ENCODE measurements at regions not wholly inside any gene's neighbourhood (a gene's known extent, or its start where the extent isn't known, plus 50 kb on each side); places are given as distances from the start of the nearest gene placed in this dataset.

DNA sequence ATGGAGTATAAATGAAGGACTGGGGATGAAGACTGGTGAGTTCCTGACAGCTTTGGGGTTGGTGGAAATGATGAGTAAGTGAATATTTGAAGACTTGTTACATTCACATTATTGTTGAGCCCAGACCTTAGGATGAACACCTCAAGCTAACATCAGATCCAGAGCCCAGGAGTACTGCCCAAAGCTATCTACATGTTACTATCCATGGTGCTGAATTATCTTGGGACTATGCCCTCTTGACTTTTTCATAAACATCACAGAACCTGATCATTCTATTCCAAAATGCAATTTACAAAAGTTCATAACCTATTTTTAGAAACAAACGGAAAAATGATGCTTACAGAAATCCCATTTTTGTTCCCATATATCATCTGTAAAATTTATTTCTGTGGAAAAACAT is 613.3 kb downstream of the TUSC7 start:
- DNase-seq, result no peak

DNA sequence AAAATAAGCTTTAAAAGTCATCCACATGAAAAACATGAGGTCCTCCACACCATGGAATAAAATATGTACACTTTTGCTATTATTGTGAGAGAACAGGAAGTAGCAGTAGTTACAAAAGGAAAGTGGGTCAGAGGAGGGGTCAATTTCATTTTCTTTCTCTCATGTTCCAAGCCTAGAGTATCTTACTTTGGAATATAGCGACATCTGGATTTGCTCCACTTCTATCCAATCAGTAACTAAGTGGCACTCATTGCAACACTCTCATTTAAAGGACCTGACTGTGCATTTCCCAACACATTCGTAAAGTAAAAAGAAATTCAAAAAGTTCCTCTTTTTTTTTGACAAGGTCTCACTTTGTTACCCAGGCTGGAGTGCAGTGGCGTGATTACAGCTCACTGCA is 637.3 kb downstream of the TUSC7 start:
- no peak for DNase-seq

DNA sequence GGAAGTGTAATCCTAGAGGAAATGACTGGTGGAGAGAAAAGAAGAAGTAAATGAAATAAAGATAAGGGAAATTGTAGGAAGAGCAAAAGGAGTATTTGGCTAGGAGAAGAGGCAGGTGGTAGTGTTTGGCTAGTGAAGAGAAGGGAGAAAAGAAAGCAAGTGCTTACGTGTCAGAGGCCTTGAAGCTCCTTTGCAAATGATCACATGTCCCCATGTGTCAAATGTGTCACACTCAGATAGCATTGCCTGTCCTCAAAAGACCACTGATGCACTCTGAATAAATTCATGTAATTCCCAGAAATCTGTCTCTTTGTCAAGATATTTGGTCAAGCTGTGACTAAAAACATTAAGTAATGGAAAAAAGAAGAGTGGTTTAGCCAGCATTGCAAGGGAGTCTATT is 639.3 kb downstream of the TUSC7 start:
- DNase-seq, result no peak

DNA sequence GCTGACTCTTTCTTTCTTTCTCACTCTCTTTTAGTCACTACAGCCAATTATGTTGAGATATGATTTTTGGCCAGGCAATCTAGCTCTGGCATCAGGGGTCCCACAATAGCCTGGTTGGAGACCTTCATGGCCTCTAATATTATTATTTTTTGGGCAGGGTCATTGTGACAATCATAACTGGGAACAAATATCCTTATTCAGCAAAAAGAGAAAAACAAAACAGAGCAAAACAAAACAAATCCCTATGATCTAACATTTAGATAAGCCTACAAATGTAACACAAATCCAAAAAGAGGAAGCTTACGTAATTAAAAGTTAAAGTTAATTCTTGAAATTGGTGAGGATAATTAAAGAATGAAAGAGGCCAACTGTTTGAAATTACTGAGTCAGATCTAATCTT is 640.0 kb downstream of the TUSC7 start:
- DNase-seq, result no peak

DNA sequence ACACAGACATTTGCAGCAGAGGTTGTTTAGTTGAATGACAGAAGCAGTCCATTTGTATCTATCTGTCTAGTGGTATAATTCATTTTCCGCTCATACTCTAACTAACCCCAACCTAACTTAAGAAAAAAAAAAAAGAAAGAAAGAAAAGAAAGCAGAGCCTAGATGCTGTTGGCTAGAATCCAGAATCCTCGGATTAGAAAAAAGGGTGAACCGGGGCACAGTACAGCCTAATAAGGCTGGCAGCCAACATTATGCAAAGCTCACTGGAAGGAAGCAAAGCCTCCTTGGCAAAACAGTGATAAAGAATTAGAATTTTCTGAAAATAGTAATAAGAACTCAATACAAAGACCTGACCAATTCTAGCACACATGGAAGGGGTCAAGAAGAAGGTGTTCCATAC is 640.8 kb downstream of the TUSC7 start:
- DNase-seq, result no peak

DNA sequence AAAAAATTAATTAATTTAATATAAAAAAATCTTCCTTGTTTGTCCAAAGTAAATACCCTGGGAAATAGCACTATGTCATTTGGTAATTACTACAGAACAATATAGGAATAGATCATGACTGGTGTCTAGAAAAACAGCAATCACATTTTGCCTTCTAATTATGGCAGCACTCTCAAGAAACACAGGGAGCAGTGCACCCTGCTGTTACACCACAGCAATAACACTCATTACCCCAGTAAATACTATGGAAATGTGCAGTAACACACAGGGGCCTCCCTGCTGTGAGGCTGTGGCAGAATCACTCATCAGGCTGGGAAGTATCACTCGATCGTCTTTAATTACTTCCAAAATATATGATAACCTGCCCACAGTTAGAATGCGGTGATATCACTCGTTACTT is 646.0 kb downstream of the TUSC7 start:
- DNase-seq, result no peak

DNA sequence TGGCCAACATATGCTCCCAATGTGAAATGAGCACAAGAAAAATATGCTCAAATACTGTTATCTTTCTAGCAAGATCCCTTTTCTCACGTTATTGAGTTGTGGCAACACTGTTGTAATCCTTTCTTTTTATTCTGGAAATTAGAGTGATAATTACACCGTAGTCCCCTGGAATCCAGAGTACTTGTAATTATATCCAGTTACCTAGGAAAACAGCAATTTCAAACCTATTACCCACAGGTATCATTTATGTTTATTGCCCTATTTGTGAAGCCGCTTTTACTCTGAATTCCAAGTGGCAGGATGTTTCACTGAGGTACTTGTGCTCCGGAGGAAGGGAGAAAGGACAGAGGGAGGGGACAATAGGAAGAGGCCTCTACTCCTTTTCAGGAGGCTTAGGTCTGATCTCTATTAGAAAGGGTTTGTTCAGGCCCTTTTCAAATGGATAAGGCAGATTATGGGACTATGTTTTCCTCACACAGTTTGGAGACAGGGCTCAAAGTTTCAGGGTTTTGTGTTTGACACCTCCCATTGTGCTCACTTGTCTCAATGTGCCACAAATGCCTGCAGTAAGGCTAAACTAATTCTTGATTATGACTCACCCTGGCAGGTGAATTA is 646.6 kb downstream of the TUSC7 start:
- DNase-seq, result no peak

DNA sequence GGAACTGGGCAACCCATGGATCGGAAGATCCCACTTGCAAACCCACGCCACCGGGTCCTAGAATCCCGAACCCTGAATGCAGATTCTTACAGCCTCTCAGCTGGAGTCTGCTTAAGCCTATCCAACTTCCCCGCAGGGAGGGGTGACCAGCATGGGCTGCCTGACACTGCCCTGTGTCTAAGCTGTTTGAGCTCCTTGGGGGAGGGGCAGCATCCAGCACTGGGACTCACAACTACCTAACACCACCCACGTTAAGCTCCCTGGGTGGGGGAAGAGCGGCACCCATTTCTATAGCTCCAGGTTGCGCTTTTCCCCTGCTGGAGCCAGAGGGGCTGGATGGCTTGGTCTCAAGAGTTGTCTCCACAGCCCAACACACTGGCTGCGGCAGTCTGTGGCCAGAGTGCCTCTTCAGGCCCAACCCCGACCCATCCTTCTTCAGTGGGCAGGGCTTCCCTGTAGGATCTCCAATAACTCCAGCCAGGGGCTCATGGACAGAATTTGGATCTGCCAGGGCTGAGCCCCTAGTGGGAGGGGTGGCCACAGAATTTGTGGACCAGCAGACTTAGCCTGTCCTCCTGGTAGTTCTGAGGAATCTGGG is 649.2 kb downstream of the TUSC7 start:
- DNase-seq, result no peak

DNA sequence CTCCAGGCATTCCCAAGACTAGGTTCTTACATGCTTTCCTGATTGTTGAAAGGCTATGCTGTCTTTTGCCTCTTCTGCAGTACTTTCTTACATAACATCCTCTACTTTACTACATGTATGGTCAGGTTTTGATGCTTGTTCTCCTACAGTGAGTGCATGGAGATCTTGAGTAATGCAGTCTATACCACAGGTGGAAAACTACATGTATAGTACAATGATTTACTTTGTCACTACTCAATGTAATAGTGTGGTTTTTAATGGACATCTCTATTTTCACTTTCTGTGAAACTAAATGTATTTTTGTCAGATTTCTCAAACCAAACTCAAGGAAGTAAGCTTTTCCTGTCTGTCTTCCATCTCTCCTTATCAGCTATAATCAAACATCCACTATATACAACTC is 657.0 kb downstream of the TUSC7 start:
- no peak for DNase-seq

DNA sequence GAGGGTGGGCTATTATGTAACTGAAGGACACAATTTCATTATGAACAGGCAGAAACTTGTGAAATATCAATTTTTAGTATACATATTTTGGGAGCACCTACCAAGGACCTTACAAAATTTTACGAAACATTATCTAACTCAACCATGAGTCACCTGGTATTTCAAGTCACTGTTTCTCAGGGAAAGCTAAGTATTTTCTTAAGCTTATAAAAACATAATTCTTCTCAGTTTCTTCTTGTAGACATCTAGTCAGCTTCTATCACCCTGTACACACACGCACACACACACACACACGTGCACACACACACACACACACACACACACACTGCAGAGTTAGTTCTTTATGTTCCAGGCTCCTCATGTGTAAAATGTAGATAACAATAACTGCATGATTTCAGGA is 658.3 kb downstream of the TUSC7 start:
- DNase-seq, result no peak

DNA sequence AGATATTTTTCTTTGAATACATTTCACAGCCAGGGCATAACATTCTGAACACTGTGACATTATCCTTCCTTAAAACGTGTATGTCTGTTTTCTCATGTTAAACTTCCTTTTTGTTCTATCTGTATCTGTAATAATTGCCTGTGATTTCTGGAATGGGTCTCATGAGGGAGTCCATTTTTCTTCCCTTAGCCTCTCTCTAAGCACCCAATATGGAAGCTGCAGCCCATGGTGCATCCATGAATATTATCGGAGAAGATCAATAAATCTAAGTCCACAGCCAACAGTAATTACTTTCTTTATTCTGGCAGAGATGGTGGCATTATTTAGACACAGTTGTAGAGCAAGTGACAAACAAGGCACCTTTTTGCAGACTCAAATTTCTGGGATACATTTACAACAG is 671.1 kb downstream of the TUSC7 start:
- DNase-seq, result no peak

DNA sequence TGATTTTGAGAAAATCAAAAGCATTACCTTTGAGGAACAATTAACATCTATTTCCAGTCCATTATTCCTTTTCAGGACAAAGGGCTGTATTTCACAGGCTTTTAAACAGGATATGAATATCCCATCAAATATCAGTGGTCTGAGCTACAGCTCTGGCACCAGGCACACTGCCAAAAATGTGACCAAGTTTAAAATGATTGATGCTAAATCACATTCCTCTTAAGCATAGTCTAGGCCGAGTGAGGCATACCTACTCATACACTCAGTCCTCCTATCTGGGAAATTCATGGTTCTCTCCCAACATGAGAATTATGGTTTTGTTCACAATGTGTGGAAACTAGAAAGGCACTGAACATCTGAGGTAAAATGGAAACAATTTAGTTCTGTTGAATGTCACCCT is 683.5 kb downstream of the TUSC7 start:
- DNase-seq, result no peak

DNA sequence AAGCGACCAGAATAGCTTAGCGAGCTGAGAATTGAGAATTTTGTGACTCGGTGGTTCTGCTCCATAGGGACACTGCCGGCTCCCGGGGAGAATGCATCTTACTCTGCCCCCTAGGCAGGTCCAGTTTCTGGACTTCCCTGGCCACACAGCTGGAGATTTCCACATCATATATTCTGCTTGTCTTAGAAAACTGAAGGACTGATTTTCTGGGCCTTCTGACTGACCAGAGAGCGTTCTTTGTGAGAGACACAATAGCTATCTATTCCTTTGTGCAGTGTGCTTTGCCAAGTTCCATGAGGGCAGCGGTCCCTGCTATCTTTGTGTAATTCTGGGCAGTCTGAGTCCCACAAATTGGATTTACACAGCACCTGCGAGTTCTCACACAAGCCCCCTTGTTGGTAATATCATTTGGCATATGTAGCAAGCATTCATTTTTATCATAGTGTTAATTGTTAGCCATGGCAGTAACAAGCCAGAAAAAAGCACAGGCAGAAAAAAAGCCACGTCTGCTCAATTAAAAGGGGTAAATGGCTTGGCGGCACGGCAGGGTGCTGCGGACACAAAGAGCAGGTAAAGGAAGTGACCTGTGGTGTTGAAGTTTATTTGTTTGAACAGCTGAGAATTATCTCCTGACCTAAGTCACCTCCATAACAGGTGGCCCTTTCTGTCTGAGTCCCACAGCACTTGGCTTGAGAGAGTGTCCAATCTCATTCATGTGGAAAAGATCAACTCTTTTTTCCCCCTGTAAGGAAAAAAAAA is 688.7 kb downstream of the TUSC7 start:
- DNase-seq, result no peak

DNA sequence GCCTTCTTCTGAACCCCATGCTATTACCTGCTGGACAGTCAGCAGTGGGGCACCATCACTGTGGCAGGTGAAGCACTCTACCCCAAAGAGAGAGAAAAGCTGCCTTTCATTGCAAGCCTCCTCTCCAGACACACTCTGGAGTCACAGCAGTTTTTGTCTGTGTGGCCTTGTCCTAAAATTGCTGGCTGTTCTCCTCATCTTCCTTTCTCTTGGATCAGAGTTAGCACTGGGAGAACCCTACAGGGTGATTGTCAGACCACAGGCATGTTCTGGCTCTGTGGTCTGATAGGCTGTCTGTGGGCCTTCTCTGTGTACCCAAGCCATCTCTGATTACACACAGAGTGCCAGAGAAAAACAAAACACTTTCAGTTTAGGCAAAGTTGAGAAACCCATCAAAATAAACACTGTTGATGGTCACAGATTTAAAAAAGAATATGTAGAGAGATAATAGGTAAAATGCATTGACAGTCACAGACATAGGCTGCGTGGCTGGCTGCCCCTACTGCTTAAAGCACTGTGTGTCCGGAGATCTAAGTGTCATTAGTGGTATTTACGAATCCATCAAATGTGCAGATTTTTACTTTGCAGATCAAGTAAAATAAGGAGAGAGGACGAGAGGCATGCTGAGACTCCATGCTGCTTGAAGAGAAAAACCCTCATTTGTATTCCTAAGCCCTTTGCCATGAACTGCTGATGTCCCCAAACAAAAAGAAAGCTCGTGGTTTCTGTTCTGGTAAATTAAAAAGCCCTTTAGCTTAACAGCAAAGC is 689.9 kb downstream of the TUSC7 start:
- DNase-seq, result no peak

DNA sequence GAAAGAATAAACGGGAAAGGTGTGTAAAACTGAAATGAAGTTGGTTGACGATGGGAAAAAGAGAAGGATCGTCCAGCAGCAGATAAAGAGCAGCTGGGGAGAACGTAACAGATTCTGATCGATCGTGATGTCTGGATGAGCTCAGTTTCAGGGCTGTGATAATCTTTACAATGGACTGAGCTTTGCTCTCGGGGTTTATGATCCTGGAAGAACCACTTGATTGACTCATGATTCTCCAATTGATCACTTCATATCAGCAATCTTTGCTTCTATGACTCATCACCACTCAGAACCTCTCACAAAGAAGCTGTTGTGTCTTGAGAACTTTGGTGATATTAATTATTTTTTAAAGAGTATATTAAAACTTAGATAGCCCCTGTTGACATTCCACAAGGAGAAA is 690.7 kb downstream of the TUSC7 start:
- no peak for DNase-seq

DNA sequence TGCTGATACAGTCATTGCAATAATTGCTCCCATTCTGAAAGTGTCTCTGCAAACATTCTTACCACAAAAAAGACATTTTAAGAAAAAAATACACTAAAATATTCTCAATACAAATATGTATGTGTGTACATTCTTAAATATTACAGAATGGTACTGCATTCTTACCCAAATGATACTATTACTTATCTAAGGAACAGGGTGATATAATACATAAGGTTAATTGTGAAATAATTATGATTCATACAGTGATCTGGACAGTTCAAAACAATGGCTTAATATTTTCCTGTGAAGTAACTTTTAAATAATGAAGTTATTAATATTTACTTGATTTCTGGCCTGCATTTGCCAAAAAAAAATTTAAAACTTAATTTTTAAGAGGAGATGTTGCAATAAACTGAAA is 694.6 kb downstream of the TUSC7 start:
- DNase-seq, result no peak

DNA sequence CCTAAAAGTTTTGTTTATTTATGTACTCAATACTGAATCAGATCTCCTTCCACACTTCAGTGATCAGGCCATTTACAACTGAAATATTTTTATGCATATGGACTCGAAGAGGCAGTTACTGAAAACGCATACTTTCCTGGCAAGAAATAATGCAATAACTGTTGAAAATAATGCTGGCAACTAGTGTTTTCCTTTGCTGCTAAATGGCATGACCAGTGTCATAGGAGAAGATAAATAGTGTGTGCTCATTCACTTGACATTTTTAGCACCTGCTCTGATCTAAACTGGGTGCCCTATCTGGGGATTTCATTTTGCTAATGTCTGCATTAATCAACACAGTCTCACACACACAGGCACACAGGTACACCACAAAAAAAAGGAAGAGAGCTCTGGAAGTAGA is 695.2 kb downstream of the TUSC7 start:
- DNase-seq, result no peak

DNA sequence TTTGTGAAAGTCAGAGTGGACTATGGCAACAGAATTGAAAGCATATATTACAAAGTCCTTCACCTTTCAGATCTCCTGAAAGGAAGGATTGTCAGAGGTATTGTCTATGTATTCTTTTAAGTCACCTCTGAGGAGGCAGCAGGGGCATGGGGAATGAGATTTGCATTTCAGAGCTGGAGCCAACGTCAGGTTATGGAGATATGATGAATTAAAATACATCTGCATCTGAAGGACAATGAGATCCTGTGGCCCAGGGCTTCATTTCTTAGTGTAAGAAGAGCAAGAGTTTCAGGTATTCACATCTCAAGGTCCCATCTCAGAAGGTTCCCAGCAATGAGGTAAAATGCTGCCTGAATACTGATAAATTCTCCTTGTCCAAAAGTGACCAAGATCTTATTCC is 695.8 kb downstream of the TUSC7 start:
- DNase-seq, result no peak

DNA sequence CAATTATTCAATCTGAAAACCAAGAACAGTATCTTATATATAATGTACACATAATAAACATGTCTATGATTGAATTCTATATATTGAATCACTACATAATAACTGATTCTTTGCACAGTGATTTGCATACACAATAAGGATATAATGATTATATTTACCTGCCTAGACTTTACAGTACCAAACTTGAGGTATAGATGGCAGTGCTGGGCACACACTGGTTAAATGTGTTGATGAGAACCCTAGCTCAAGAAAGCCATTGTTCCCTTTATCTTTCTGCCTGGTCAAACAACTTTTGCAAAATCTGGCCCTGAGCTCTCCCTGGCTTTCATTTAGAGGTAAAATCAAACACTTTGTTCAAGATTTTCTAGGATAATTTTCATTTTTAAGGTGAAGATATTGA is 697.7 kb downstream of the TUSC7 start:
- DNase-seq, result no peak

DNA sequence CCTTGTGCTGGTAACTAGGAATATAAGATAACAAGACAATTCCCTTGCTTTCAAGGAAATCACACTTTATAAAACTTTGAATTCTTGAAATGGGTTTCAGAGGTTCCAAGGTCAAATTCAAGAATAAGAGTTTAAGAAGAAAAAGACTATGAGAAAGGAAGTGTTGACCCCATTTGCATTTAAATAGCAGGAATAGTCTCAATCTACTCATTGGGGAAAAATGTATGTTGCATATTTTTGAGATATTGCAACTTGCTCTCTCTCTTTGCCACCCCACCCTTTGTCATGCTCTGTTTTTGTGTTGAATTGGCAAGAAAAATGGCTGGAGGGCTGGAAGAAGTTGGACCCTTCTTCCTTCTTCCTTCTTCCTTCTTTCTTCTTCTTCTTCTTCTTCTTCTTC is 699.2 kb downstream of the TUSC7 start:
- no peak for DNase-seq

DNA sequence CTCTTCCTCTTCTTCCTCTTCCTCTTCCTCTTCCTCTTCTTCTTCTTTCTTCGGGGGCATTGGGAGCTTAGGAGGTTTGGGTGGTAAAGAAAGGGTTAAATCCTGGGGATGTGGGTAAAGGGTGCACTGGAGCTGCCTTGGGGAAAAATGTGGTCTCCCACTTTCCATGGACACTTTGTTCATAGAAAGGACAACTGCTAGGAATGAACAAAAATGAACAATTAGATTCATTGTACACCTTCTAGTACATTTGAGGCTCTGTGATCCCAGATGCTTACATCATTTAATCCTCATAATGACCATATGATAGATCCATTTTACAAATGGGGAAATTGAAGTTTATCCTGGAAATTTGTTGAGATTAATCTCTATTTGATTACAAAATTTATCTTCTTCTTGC is 699.7 kb downstream of the TUSC7 start:
- no peak for DNase-seq

DNA sequence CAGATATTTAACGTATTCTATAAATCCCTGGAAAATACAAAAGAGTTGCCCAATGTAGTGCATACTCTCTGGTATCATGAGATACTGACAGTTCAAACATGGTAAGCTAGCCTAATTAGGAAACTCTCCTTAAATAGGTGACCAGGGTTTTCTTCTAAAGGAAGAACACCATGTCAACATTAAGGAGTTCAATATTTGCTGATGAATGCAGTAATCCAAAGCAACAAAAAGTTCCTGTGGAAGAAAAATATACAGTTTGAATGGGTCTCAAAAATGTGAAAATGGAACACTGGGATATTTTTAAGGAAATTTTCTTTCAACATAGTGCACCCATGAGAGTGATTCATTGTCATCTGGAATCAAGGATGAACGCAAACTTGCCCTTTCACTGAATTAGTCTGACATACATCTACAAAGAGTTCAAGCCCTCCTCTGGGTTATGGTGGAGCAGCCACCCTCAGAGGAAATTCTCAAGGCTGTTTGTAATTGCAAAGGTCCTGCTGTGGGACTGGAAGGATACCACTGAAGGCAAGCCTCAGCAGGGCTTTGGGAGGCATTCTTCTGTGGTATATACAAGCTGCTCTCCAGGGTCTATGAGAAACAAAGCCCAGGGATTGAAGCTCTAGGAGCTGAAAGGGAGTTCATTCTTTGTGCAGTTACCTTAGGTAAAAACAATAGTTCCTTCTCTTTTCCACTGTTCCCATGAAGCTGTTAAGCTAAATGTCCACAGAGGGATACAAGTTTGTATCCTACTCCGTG is 700.3 kb downstream of the TUSC7 start:
- DNase-seq, result no peak

DNA sequence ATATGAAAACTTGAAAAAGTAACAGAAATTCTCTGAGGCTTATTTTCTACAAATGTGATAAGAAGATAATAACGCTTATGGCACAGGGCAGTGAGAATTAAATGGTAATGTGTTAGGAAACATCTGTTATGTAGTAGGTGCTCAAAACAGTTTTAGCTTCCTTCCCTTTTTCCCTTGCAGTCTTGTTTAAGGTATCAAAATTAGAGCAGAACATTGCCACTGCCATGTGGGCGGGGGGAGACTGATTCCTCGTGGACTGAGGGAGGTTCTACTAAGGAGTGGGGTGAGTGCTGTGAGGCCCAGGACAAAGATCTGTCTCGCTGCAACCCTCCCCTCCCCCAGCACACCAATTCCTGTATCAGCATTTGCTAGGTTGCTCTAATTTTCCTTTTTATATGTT is 702.4 kb downstream of the TUSC7 start:
- no peak for DNase-seq

Data from stimulated activated CD4-positive, alpha-beta T cell treated with anti-CD3 and anti-CD28 coated beads, Interleukin-4, amount 100 ng/mL, for 4 hours (primary cell).